ENCODE measurements at regions not wholly inside any gene's neighbourhood (a gene's known extent, or its start where the extent isn't known, plus 50 kb on each side); places are given as distances from the start of the nearest gene placed in this dataset.

- Histone ChIP-seq H3K27me3 (replicated peaks; ENCODE audit: insufficient read depth) (no peaks in the 10 kb centered on the region), H3K36me3 (no peaks in the 10 kb centered on the region), H3K27ac (no peak overlapping the region), H3K4me3 (no peak overlapping the region), H3K9me3 (peaks cover 4% of the 10 kb centered on the region), H3K4me1 (ENCODE audit: control insufficient read depth in 1 of 2, low read depth in 2 of 2) (no peaks in the 10 kb centered on the region)
- TF ChIP-seq, protein P1, sequence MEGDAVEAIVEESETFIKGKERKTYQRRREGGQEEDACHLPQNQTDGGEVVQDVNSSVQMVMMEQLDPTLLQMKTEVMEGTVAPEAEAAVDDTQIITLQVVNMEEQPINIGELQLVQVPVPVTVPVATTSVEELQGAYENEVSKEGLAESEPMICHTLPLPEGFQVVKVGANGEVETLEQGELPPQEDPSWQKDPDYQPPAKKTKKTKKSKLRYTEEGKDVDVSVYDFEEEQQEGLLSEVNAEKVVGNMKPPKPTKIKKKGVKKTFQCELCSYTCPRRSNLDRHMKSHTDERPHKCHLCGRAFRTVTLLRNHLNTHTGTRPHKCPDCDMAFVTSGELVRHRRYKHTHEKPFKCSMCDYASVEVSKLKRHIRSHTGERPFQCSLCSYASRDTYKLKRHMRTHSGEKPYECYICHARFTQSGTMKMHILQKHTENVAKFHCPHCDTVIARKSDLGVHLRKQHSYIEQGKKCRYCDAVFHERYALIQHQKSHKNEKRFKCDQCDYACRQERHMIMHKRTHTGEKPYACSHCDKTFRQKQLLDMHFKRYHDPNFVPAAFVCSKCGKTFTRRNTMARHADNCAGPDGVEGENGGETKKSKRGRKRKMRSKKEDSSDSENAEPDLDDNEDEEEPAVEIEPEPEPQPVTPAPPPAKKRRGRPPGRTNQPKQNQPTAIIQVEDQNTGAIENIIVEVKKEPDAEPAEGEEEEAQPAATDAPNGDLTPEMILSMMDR (IDR thresholded peaks at IDR 0.05) = no peak
- no peak for DNase-seq (ENCODE audit: low spot score)
- no peak for ATAC-seq (ENCODE audit: insufficient number of reproducible peaks, low FRiP score, low read depth)
Observed at GRCh38 chr15:69973880-69974279, 123.8 kb downstream of the TLE3 start.

- H3K9me3 ChIP-seq = peaks cover 4% of the 10 kb centered on the region
- no peak overlapping the region for H3K4me3 ChIP-seq
- ATAC-seq (ENCODE audit: insufficient number of reproducible peaks, low FRiP score, low read depth) = no peak
- TF ChIP-seq, protein P1 (IDR thresholded peaks at IDR 0.05) = no peak
- H3K27me3 ChIP-seq (replicated peaks; ENCODE audit: insufficient read depth) = no peaks in the 10 kb centered on the region
- H3K4me1 ChIP-seq (ENCODE audit: control insufficient read depth in 1 of 2, low read depth in 2 of 2) = no peaks in the 10 kb centered on the region
- H3K36me3 ChIP-seq = no peaks in the 10 kb centered on the region
- DNase-seq (ENCODE audit: low spot score) = no peak
- no peak overlapping the region for H3K27ac ChIP-seq
Observed at GRCh38 chr15:69974321-69974720, 123.4 kb downstream of the TLE3 start.

DNA sequence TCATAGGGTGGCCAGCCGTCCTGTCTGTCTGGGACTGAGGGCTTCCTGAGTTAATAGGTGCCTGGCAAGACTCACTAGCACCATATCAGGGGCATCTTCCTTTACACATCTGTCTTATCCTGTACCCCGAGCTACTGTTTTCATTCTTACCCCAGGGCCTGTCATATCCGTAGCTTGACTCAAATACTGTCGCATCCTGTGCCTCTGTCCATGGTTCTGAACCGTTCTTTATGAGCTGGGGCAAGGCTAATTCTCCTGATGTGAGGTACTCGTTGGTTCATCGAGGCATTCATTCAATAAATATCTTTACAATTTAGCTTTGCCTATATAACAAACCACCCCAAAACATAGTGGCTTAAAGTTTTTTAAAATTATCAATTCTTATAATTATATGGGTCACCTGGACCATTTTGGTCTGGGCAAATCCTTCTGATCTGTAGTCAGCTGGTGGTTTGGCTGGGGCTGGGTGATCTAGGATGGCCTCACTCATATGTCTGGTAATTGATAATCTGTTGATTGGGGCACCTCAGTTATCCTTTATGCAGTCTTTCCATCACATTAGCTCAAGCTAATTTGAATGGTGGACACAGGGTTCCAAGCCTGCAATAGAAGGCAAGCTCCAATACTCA, 121.2 kb downstream of the TLE3 start:
- DNase-seq (ENCODE audit: low spot score) (no peak), ATAC-seq (ENCODE audit: insufficient number of reproducible peaks, low FRiP score, low read depth) (no peak)
- TF ChIP-seq, protein P1 (IDR thresholded peaks at IDR 0.05) = no peak
- Histone ChIP-seq H3K27me3 (replicated peaks; ENCODE audit: insufficient read depth) (no peaks in the 10 kb centered on the region), H3K36me3 (no peaks in the 10 kb centered on the region), H3K4me3 (no peak overlapping the region), H3K4me1 (ENCODE audit: control insufficient read depth in 1 of 2, low read depth in 2 of 2) (no peaks in the 10 kb centered on the region), H3K27ac (no peak overlapping the region), H3K9me3 (peaks cover 4% of the 10 kb centered on the region)

DNA sequence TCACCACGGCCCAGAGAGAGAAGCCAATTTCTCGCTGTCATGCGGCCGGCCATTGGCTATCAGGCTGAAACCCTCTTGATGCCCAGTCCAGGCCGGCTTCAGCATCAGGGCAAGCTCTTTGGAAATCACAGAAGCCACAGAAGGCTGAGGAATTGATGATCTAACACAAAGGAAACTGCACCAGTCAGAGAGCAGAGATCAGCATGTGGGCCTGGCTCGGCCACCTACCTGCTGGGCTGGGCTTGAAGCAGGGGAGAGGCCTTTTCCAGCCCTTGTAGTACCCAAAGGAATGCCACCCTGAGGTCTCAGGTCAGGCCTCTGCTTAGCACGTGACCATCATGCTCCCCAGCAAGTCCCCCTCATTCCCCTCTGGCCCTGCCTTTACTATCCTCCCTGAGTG, 119.1 kb downstream of the TLE3 start:
- H3K9me3 ChIP-seq = peaks cover 4% of the 10 kb centered on the region
- no peak overlapping the region for H3K27ac ChIP-seq
- DNase-seq (ENCODE audit: low spot score) (no peak), ATAC-seq (ENCODE audit: insufficient number of reproducible peaks, low FRiP score, low read depth) (no peak)
- no peak overlapping the region for H3K4me3 ChIP-seq
- no peaks in the 10 kb centered on the region for H3K36me3 ChIP-seq
- H3K4me1 ChIP-seq (ENCODE audit: control insufficient read depth in 1 of 2, low read depth in 2 of 2) = no peaks in the 10 kb centered on the region
- H3K27me3 ChIP-seq (replicated peaks; ENCODE audit: insufficient read depth) = no peaks in the 10 kb centered on the region
- TF ChIP-seq, protein P1 (IDR thresholded peaks at IDR 0.05) = no peak

DNA sequence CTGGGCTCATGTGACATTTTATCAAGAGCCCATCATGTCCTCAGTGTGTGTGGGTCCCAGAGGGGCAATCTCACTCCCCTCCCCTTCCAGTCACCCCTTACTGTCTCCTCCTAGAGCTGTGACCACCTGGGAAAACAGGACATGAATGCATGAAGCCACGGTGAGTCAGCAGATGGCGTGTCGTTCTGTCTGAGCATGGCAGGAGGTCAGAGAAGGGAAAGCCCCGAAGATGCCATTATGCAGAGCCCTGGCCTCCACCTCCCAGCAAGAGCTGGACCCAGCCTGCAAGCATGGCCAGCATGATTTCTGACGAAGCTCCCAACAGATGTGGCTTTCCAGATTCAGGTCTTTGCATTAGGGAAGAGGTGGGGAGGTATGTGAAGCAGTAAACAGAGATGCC, 118.5 kb downstream of the TLE3 start:
- no peak overlapping the region for H3K4me3 ChIP-seq
- no peaks in the 10 kb centered on the region for H3K4me1 ChIP-seq (ENCODE audit: control insufficient read depth in 1 of 2, low read depth in 2 of 2)
- TF ChIP-seq, protein P1 (IDR thresholded peaks at IDR 0.05) = no peak
- H3K27ac ChIP-seq = no peak overlapping the region
- ATAC-seq (ENCODE audit: insufficient number of reproducible peaks, low FRiP score, low read depth) (no peak), DNase-seq (ENCODE audit: low spot score) (no peak)
- H3K27me3 ChIP-seq (replicated peaks; ENCODE audit: insufficient read depth) = no peaks in the 10 kb centered on the region
- H3K36me3 ChIP-seq = no peaks in the 10 kb centered on the region
- H3K9me3 ChIP-seq = peaks cover 4% of the 10 kb centered on the region
